SHP77 (cell line): ENCODE measurements at regions not wholly inside any gene's neighbourhood (a gene's known extent, or its start where the extent isn't known, plus 50 kb on each side); places are given as distances from the start of the nearest gene placed in this dataset.

Experiments used
- DNase-seq, 2 experiments: peaks; one replicate each; lab custom pipeline; 2025; lab: John Stamatoyannopoulos, UW

- no peak for DNase-seq
Observed at GRCh38 chr1:94707321-94708298, 112.5 kb upstream of the SLC44A3 start.

DNA sequence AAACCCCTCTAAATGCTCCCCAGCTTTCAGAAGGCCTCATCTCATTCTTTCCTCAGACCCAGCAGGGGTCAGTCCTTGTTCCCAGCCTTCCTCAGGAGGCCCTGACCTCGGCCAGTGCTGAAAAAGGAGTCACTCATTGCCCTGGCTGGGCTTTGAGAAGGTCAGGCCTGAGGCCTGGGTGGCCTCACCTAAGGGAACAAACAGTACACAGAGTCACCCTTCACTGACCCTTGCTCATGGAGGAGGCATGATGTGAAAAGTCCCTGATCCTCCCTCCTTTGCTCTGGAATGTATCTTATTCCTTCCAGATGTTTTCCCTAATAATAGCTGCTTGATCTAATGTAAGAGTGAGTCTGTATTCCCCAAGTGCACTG, 117.7 kb upstream of the SLC44A3 start:
- DNase-seq: no peak

- DNase-seq: no peak
Observed at GRCh38 chr1:94701796-94702441, 118.2 kb upstream of the SLC44A3 start.

DNA sequence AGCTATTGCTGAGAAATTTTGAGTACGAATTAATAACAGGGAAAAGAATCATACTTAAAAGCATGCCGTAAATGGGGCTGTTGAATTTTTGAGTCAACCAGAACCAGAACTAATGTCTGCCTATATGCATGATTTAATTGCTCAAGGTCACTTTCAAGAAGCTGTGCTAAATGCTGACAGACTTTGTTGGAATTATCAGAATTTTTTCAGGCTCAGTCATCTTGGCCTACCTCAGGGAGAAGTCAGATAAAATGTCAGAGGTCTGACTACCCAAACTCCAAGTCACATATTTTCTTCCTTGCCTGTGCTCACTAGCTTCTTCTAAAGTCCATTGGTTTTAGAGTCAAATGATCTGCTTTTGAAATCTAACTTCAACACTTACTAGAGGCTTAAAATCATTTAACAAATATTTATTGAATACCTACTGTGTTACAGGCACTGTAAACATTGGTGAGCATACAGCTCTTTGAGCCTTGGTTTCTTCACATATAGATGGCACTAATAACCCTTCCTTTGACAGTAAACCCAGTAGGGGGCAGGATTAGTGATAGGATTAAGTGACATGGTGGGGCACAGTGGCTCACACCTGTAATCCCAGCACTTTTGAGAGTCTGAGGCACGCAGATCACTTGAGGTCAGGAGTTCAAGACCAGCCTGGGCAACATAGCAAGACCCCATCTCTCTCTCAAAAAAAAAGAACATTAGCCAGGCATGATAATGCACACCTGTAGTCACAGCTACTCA, 121.2 kb upstream of the SLC44A3 start:
- no peak for DNase-seq

- no peak for DNase-seq
Observed at GRCh38 chr1:94698356-94698755, 121.8 kb upstream of the SLC44A3 start.

GRCh38 chr1:94697839-94698238, 122.3 kb upstream of the SLC44A3 start:
- DNase-seq: peak; percentile 51 to 60

GRCh38 chr1:94694226-94694915, 125.8 kb upstream of the SLC44A3 start:
- no peak for DNase-seq

GRCh38 chr1:94693435-94693834, 126.7 kb upstream of the SLC44A3 start:
- DNase-seq: no peak

GRCh38 chr1:94693029-94693428, 127.1 kb upstream of the SLC44A3 start:
- DNase-seq: no peak

- no peak for DNase-seq
Observed at GRCh38 chr1:94688646-94689045, 131.5 kb upstream of the SLC44A3 start.

DNA sequence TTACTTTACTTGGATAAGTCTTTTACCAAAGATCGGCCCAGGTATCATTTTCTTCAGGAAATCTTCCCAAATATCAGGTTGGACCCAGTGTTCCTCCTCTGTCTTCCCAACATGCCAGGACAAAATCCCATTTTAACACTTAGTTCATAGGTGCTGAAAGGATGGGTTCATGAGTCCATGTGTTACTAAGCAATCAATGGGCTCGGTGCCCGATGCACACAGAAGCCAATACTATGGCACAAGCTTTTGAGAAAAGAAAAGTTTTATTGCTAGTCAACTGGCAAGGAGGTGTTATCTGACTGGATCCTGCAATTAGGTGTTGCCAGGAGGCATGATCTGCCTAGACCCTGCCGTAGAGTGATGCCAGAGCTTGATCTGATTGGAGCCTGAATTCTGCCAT, 133.3 kb upstream of the SLC44A3 start:
- DNase-seq: no peak

- DNase-seq: no peak
Observed at GRCh38 chr1:94684690-94685250, 135.4 kb upstream of the SLC44A3 start.

- no peak for DNase-seq
Observed at GRCh38 chr1:94683886-94684285, 136.3 kb upstream of the SLC44A3 start.

GRCh38 chr1:94680039-94680377, 138.4 kb upstream of the F3 start:
- no peak for DNase-seq

- no peak for DNase-seq
Observed at GRCh38 chr1:94679332-94680038, 137.9 kb upstream of the F3 start.

GRCh38 chr1:94678202-94678848, 136.8 kb upstream of the F3 start:
- no peak for DNase-seq

DNA sequence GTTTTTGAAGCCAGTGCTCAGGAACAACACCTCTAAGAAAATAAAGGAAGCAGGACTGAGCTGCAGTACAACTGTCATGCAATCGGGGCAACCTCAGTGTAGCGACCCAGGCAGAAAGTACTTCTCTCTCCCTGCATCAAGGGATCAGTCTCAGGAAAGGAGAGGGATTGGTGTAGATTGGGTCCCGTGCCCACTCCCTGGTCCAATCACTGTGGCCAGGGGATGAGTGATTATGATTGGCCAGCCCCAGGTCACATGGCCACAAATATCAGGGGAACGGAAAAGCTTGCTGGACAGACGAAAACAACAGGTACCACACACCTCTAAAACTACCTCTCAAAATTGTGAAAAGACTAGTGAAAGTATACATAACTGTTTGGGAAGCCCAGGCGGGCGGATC, 136.2 kb upstream of the F3 start:
- no peak for DNase-seq

- no peak for DNase-seq
Observed at GRCh38 chr1:94677087-94677486, 135.5 kb upstream of the F3 start.

DNA sequence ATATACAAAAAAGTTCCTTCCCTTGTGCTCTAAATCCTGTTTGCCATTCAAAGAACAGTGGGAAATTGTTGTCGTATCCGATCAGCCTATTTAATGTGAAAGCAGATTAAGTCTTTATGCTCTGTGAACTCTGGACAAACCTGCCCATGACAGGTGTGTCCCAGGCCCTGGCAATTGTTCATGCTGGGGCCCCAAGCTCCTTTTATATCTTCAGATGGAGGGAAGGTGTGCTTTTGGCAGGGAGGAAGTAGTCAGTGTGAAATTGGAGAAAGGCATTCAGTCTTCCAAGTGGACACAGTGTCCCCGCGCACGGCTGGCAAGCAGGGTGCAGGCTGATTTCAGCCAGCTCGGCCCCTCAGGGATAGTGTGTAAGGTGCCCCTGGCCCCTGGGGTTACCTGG, 135.1 kb upstream of the F3 start:
- no peak for DNase-seq

DNA sequence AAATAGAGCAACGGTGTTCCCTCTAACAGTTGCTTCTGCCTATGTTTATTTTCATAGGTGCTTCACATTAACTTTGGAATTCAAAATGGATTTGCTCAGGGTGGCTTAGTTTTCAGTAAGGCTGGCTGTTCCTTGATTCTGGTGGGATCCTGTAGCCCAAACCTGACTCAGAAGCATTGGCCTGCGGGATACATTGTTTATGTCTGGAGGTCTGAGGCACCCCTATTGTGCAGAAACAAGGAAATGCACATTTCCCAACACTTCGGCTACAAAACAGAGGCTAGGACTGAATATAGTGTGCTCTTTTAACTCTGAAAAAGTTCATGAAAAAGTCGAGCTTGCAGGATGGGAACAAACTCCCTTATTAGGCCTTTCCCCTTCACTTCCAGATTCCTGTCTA, 133.8 kb upstream of the F3 start:
- no peak for DNase-seq

DNA sequence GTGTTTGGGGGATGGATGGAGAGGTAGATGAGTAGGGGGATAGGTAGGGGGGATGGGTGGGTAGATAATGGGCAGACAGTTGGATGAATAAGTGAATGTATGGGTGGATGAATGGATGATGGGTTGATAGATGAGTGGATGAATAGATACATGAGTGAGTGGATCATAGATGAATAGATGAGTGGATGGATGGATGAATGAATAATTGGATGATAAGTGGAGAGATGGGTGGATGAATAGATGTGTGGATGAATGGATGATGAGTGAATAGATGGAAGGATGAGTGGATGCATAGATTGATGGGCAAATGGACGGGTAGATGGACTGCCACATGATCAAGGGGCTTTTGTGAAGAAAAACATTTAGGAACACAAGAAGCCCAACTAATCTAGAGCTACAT, 133.3 kb upstream of the F3 start:
- no peak for DNase-seq
